HCT116 (cell line): ENCODE measurements at regions not wholly inside any gene's neighbourhood (a gene's known extent, or its start where the extent isn't known, plus 50 kb on each side); places are given as distances from the start of the nearest gene placed in this dataset.

Source experiments
- ATAC-seq: fragments of 200-7000 bp; cut with Tn5 transposase; 2 replicates; pipeline ENCODE4 v1.9.1; 2020; ENCODE audit warnings: mild to moderate bottlenecking, moderate library complexity
- BruUV-seq: library from RNA; stranded (reverse); fragments of 400-500 nt; replicated peaks from 2 replicates; lab custom pipeline; 2021; lab: Mats Ljungman, UMichigan
- CTCF ChIA-PET: fragments of 300-600 bp; sonication (Branson Sonifier 250); formaldehyde crosslinking; loops from one replicate; lab custom pipeline; 2021; ENCODE audit warnings: antibody characterized with exemption; lab: Charles Lee
- POLR2A ChIA-PET: fragments of 300-600, 350-600 bp; sonication (Branson Sonifier 250); formaldehyde crosslinking; loops from one replicate; lab custom pipeline; 2021; ENCODE audit warnings: antibody characterized with exemption; lab: Charles Lee
- RAD21 ChIA-PET, 2 experiments: fragments of 300-600 bp; sonication (Branson Sonifier 250); formaldehyde crosslinking; loops; one replicate each; lab custom pipeline; 2023; ENCODE audit warnings: low total read pairs in 2 of 2; ENCODE audit not compliant: uncharacterized antibody in 2 of 2, unreplicated experiment in 2 of 2, low non-redundant PET in 1 of 2; lab: Charles Lee
- DNase-seq: peaks from one replicate; pipeline ENCODE4 v3.0.0-alpha.2; 2010; ENCODE audit warnings: low read depth, low spot score
- H2AFZ ChIP-seq: fragments of 200-600 bp; shearing (Covaris generic), sonication (generic); 2 replicates; pipeline ENCODE4 v1.6.1; 2017; ENCODE audit warnings: low read depth, mixed run types, mixed read lengths, antibody characterized with exemption, low read length; ENCODE audit not compliant: poor library complexity, severe bottlenecking
- H3K27ac ChIP-seq: 2 replicates; pipeline ENCODE4 v1.5.1; 2012; ENCODE audit warnings: low read depth, low read length
- H3K27me3 ChIP-seq: fragments of 200-600 bp; sonication (generic); 2 replicates; pipeline ENCODE4 v1.6.1; 2016; ENCODE audit warnings: mixed run types, low read length, mixed read lengths; ENCODE audit not compliant: insufficient read depth
- H3K36me3 ChIP-seq, 2 experiments: fragments of 200-500 bp in 1 of 2; fragments of 200-600 bp in 1 of 2; sonication (Bioruptor generic) in 1 of 2; sonication (generic) in 1 of 2; 2 replicates each; pipeline versions ENCODE4 v1.5.1 to v1.6.1; 2014 to 2016; ENCODE audit warnings: low read length in 2 of 2, inconsistent platforms in 1 of 2, mixed read lengths in 1 of 2, mixed run types in 1 of 2; ENCODE audit not compliant: insufficient read depth in 2 of 2, control insufficient read depth in 1 of 2
- H3K4me1 ChIP-seq, 2 experiments: fragments of 200-600 bp in 1 of 2; sonication (generic) in 1 of 2; 2 replicates each; pipeline versions ENCODE4 v1.5.1 to v1.6.1; 2012 to 2017; ENCODE audit warnings: low read length in 2 of 2, inconsistent platforms in 1 of 2, mild to moderate bottlenecking in 1 of 2, mixed read lengths in 1 of 2, mixed run types in 1 of 2, moderate library complexity in 1 of 2; ENCODE audit not compliant: insufficient read depth in 2 of 2, control insufficient read depth in 1 of 2
- H3K4me2 ChIP-seq: fragments of 200-600 bp; sonication (generic); 2 replicates; pipeline ENCODE4 v1.6.1; 2017; ENCODE audit warnings: mixed run types, low read length, mixed read lengths
- H3K4me3 ChIP-seq, 2 experiments: fragments of 200-600 bp in 1 of 2; sonication (generic) in 1 of 2; replicated peaks in 1 of 2; 2 replicates each; pipeline ENCODE4 v1.5.1; 2011 to 2016; ENCODE audit warnings: low read length in 2 of 2, control low read depth in 1 of 2, low read depth in 1 of 2, mild to moderate bottlenecking in 1 of 2, mixed read lengths in 1 of 2, mixed run types in 1 of 2
- H3K79me2 ChIP-seq: fragments of 200-600 bp; sonication (generic); 2 replicates; pipeline ENCODE4 v1.6.1; 2017; ENCODE audit warnings: mild to moderate bottlenecking, mixed run types, low read length, moderate library complexity, mixed read lengths; ENCODE audit not compliant: insufficient read depth
- H3K9ac ChIP-seq: fragments of 200-600 bp; sonication (generic); 2 replicates; pipeline ENCODE4 v1.6.1; 2016; ENCODE audit warnings: low read length, mixed read lengths
- H3K9me2 ChIP-seq: fragments of 200-600 bp; sonication (generic), shearing (Covaris generic); 2 replicates; pipeline ENCODE4 v1.6.1; 2017; ENCODE audit warnings: mixed run types, mild to moderate bottlenecking, moderate library complexity; ENCODE audit not compliant: insufficient read depth
- H3K9me3 ChIP-seq, 2 experiments: fragments of 200-500 bp in 1 of 2; fragments of 200-600 bp in 1 of 2; sonication (Bioruptor generic) in 1 of 2; sonication (generic) in 1 of 2; 2 replicates each; pipeline ENCODE4 v1.6.1; 2014 to 2017; ENCODE audit warnings: low read length in 2 of 2, mixed read lengths in 2 of 2, inconsistent platforms in 1 of 2, low read depth in 1 of 2, mild to moderate bottlenecking in 1 of 2, mixed run types in 1 of 2, moderate library complexity in 1 of 2; ENCODE audit not compliant: control insufficient read depth in 1 of 2, insufficient read depth in 1 of 2
- H4K20me1 ChIP-seq: fragments of 200-600 bp; sonication (generic), shearing (Covaris generic); 2 replicates; pipeline ENCODE4 v1.6.1; 2017; ENCODE audit warnings: mixed run types, mild to moderate bottlenecking, moderate library complexity; ENCODE audit not compliant: insufficient read depth
- ATF3 ChIP-seq: IDR thresholded peaks from 2 replicates; pipeline ENCODE4 v1.6.1; 2012
- CBX3 ChIP-seq: IDR thresholded peaks from 2 replicates; pipeline ENCODE4 v1.6.1; 2012; ENCODE audit warnings: low read depth
- CEBPB ChIP-seq: IDR thresholded peaks from 2 replicates; pipeline ENCODE4 v1.6.1; 2012; ENCODE audit warnings: low read depth
- EGR1 ChIP-seq: IDR thresholded peaks from 2 replicates; pipeline ENCODE4 v1.6.1; 2012; ENCODE audit warnings: low read depth
- EZH2 ChIP-seq: fragments of 200-600 bp; sonication (generic); IDR thresholded peaks from 2 replicates; pipeline ENCODE4 v1.6.1; 2017; ENCODE audit warnings: antibody characterized with exemption, mixed run types
- EZH2phosphoT487 ChIP-seq: fragments of 200-600 bp; IDR thresholded peaks from 2 replicates; pipeline ENCODE4 v1.6.1; 2018; ENCODE audit warnings: antibody characterized with exemption, borderline replicate concordance
- FOSL1 ChIP-seq: IDR thresholded peaks from 2 replicates; pipeline ENCODE4 v1.6.1; 2012; ENCODE audit warnings: low read depth
- JUND ChIP-seq: IDR thresholded peaks from 2 replicates; pipeline ENCODE4 v1.6.1; 2012
- MAX ChIP-seq: IDR thresholded peaks from 2 replicates; pipeline ENCODE4 v1.6.1; 2012
- POLR2A ChIP-seq: IDR thresholded peaks from 2 replicates; pipeline ENCODE4 v1.7.0; 2011; ENCODE audit warnings: borderline replicate concordance; ENCODE audit not compliant: insufficient read depth, insufficient read length; ENCODE audit errors: extremely low read depth
- POLR2AphosphoS5 ChIP-seq: IDR thresholded peaks from 2 replicates; pipeline ENCODE4 v1.6.1; 2011; ENCODE audit warnings: mild to moderate bottlenecking, low read depth, low read length, moderate library complexity
- RAD21 ChIP-seq: IDR thresholded peaks from 2 replicates; pipeline ENCODE4 v1.6.1; 2012; ENCODE audit warnings: low read depth, mild to moderate bottlenecking
- REST ChIP-seq: IDR thresholded peaks from 2 replicates; pipeline ENCODE4 v1.6.1; 2012; ENCODE audit warnings: low read depth
- SRF ChIP-seq: IDR thresholded peaks from 2 replicates; pipeline ENCODE4 v1.6.1; 2012; ENCODE audit warnings: low read depth
- YY1 ChIP-seq: IDR thresholded peaks from 2 replicates; pipeline ENCODE4 v1.6.1; 2011; ENCODE audit warnings: low read length, low read depth, moderate library complexity, mild to moderate bottlenecking; ENCODE audit not compliant: insufficient replicate concordance; ENCODE audit errors: extremely low read depth
- ZBTB33 ChIP-seq: IDR thresholded peaks from 2 replicates; pipeline ENCODE4 v1.6.1; 2011; ENCODE audit warnings: mild to moderate bottlenecking, low read length, moderate library complexity; ENCODE audit not compliant: insufficient replicate concordance; ENCODE audit errors: extremely low read depth
- ZFX ChIP-seq: fragments of 450-650 bp; IDR thresholded peaks from 2 replicates; pipeline ENCODE4 v1.6.1; 2017
- ZNF274 ChIP-seq: fragments of 200-500 bp; sonication (Bioruptor generic); IDR thresholded peaks from 2 replicates; pipeline ENCODE4 v1.6.1; 2014; ENCODE audit warnings: mild to moderate bottlenecking, low read depth, low read length, inconsistent platforms
- intact Hi-C: fragments of 100-400 bp; cut with micrococcal nuclease; formaldehyde crosslinking; loops from 2 replicates; pipeline ENCODE4 v1.10.0; 2022

- DNase-seq (no peak), ATAC-seq (no peak)
- ChIA-PET POLR2A (interaction anchor here (0.6 to 0.8 kb wide), 2 partner anchors 52 to 152 kb away, joined by 3 to 4 read pairs; no protein-coding TSS in a partner anchor), CTCF (no interaction called here), RAD21 (no interaction called here)
- Histone ChIP-seq H3K4me2 (no peak overlapping the region), H3K4me3 (no peak overlapping the region), H4K20me1 (no peaks in the 10 kb centered on the region), H3K9me2 (no peaks in the 10 kb centered on the region), H3K79me2 (no peaks in the 10 kb centered on the region), H3K27ac (no peak overlapping the region), H3K4me1 (peaks cover 9 to 11% of the 10 kb centered on the region in 2 experiments; a peak in 3 of 4 replicates), H3K36me3 (no peaks in the 10 kb centered on the region), H2AFZ (no peak overlapping the region), H3K27me3 (no peaks in the 10 kb centered on the region), H3K9ac (no peak overlapping the region), H3K9me3 (no peaks in the 10 kb centered on the region)
- BruUV-seq = no TSS peak
- no peak for TF ChIP-seq POLR2AphosphoS5
- no peak for TF ChIP-seq JUND
- TF ChIP-seq EGR1 = no peak
- no peak for TF ChIP-seq ZBTB33
- no peak for TF ChIP-seq POLR2A
- no peak for TF ChIP-seq ZNF274
- no peak for TF ChIP-seq REST
- no peak for TF ChIP-seq EZH2
- TF ChIP-seq MAX = no peak
- no peak for TF ChIP-seq SRF
- no peak for TF ChIP-seq FOSL1
- TF ChIP-seq RAD21 = no peak
- TF ChIP-seq EZH2phosphoT487 = no peak
- TF ChIP-seq CEBPB = no peak
- no peak for TF ChIP-seq ZFX
- TF ChIP-seq ATF3 = no peak
- no peak for TF ChIP-seq YY1
- no peak for TF ChIP-seq CBX3
- intact Hi-C loops = no loop called here
Observed at GRCh38 chr21:31406510-31406909, 62.4 kb upstream of the TIAM1 start.
